IgD-negative memory B cell (primary cell): ENCODE measurements at regions not wholly inside any gene's neighbourhood (a gene's known extent, or its start where the extent isn't known, plus 50 kb on each side); places are given as distances from the start of the nearest gene placed in this dataset.

Experiments used
- H3K27ac Mint-ChIP-seq, 3 donors: one replicate each; pipeline ENCODE4 v1.8.0; 2020 to 2022; ENCODE audit warnings: mild to moderate bottlenecking in 3 of 3, mixed read lengths in 3 of 3, moderate library complexity in 1 of 3
- H3K27me3 Mint-ChIP-seq: one replicate; pipeline ENCODE4 v1.8.0; 2021; ENCODE audit warnings: mixed read lengths
- H3K36me3 Mint-ChIP-seq: one replicate; pipeline ENCODE4 v1.8.0; 2020; ENCODE audit warnings: mild to moderate bottlenecking, mixed read lengths
- H3K4me1 Mint-ChIP-seq, 3 donors: one replicate each; pipeline ENCODE4 v1.8.0; 2020 to 2022; ENCODE audit warnings: mixed read lengths in 3 of 3, mild to moderate bottlenecking in 1 of 3
- H3K4me3 Mint-ChIP-seq, 4 donors: one replicate each; pipeline ENCODE4 v1.8.0; 2020 to 2022; ENCODE audit warnings: mild to moderate bottlenecking in 4 of 4, mixed read lengths in 4 of 4, moderate library complexity in 3 of 4
- H3K9me3 Mint-ChIP-seq, 3 donors: one replicate each; pipeline ENCODE4 v1.8.0; 2020 to 2021; ENCODE audit warnings: mixed read lengths in 3 of 3, mild to moderate bottlenecking in 1 of 3

DNA sequence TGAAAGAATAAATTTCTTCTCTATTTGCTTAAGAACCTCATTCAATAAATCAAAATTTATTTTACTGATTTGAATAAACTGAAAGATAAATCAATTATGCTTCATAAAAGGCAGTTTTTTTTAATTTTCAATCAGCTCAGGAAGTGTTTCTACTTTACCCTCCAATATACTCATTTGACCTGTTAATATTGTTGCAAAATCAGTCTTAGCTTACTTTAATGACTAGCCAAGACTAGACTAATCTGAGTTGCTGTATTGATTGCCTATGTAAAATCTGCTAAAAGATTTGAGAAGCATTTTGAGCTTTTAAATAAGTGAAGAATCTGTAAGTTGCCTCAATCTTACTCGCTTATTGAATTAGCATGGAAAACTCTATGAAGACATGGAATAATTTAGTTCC, 179.1 kb upstream of the LYPLAL1 start:
- Mint-ChIP-seq H3K27me3 (no peaks in the 10 kb centered on the region), H3K27ac (no peak overlapping the region), H3K36me3 (no peaks in the 10 kb centered on the region), H3K4me3 (no peak overlapping the region), H3K9me3 (no peaks in the 10 kb centered on the region), H3K4me1 (no peaks in the 10 kb centered on the region)

DNA sequence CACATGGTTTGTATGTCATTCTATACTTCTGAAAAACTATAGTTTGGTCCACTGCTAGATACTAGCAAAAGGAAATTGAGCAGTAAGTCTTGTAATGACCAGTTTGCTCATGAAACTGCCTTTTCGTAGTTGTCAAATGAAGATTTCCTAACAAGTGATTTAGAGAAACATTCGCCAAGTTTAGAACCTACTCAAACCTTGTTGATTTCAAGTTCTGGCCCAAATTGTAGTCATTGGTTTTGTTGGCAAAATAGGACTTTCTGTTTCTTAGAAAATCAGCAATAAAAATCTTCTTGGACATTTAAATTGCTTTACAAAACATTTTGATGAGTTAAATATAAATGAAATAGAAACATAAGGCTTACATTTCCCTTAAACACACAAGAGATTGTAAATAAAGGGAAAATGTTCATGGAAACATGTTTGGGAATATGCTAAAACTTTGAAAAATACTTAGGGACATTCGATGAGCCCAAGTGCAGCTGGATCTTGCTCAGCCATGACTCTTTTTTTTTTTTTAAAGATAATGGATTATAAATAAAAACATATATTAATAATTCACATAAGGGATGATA, 178.5 kb upstream of the LYPLAL1 start:
- H3K9me3 Mint-ChIP-seq: no peaks in the 10 kb centered on the region
- no peaks in the 10 kb centered on the region for H3K36me3 Mint-ChIP-seq
- H3K4me3 Mint-ChIP-seq: no peak overlapping the region
- H3K27me3 Mint-ChIP-seq: no peaks in the 10 kb centered on the region
- no peak overlapping the region for H3K27ac Mint-ChIP-seq
- H3K4me1 Mint-ChIP-seq: no peaks in the 10 kb centered on the region

DNA sequence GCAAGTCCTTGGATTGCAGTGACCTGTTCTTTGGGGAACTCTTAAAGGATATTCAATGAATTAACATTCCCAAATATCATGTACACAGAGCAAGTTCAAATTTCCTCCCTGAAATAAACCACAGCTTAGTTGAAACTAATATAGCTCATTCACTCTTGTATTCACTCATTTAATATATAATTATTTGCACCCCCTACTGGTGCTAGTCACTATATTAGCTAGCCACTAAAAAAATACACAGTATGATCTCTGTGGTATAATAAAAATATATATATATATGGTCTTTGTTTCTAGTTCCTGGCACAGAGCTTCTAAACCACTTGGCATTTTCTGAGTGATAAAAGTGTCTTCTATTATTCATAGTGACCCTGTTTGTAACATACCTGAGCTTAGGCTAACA, 177.3 kb upstream of the LYPLAL1 start:
- H3K4me1 Mint-ChIP-seq: no peaks in the 10 kb centered on the region
- no peaks in the 10 kb centered on the region for H3K36me3 Mint-ChIP-seq
- H3K27me3 Mint-ChIP-seq: peaks cover 1% of the 10 kb centered on the region
- no peak overlapping the region for H3K4me3 Mint-ChIP-seq
- no peak overlapping the region for H3K27ac Mint-ChIP-seq
- no peaks in the 10 kb centered on the region for H3K9me3 Mint-ChIP-seq

DNA sequence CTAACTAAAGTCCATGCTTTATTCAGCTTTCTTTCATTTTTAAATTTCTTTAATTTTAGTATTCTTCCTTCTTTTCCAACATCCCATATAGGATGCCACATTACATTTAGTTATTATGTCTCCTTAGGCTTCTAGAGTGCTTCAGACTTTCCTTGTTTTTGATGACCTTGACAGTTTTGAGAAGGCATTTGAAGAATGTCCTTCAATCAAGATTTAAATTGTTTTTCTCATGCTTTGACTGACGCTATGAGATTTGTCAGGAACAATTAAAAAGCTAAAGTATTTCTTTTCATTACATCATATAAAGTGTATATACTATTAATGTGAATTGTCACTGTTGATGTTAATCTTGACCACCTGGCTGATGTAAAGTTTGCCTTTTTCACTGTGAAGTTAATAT, 173.7 kb upstream of the LYPLAL1 start:
- no peak overlapping the region for H3K27ac Mint-ChIP-seq
- peaks cover 3 to 7% (median 6%) of the 10 kb centered on the region in 3 donors for H3K9me3 Mint-ChIP-seq
- peaks cover 1% of the 10 kb centered on the region for H3K27me3 Mint-ChIP-seq
- H3K4me3 Mint-ChIP-seq: no peak overlapping the region
- H3K36me3 Mint-ChIP-seq: no peaks in the 10 kb centered on the region
- no peaks in the 10 kb centered on the region for H3K4me1 Mint-ChIP-seq

DNA sequence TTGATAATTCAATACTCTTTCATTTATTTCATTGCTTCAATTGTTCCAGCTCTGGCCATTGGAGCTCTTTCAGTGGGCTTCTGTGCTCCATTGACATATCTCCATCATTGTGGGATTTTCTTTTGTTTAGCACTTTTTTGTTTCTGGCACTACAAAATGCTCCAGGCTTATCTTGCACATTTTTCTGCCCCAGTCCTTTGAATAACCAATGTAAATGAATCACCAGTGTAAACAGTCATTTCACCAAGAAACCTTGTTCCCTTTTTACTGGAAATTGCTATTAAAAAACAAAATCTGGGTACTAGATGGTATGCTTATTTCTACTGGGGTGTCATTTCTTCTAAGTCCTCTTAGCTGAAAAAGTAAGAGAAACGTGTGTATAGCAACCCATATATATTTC, 173.0 kb upstream of the LYPLAL1 start:
- Mint-ChIP-seq H3K4me3 (no peak overlapping the region), H3K27me3 (peaks cover 1% of the 10 kb centered on the region), H3K9me3 (peaks cover 6 to 14% (median 12%) of the 10 kb centered on the region in 3 donors), H3K4me1 (no peaks in the 10 kb centered on the region), H3K27ac (no peak overlapping the region), H3K36me3 (no peaks in the 10 kb centered on the region)

DNA sequence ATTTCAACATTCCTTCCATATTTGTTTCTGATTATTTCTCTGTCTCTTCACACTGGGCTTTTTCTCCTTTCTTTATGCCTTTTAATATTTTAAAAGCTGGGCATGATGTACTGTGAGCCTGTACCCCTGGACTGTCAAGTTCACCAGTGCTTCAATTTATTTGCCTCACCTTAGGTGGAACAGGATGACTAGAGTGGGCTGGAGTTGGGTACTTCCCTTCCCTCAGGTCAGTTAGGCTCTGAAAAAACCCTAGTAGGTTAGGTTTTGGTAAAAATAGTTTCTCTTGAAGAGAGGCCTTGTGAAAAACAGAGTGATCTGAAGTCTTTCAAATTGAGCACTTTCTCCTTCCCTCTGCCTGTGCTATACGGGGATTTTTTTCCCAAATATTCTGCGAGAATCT, 163.0 kb upstream of the LYPLAL1 start:
- peaks cover 0 to 4% (median 2%) of the 10 kb centered on the region in 3 donors for H3K9me3 Mint-ChIP-seq
- H3K27me3 Mint-ChIP-seq: no peaks in the 10 kb centered on the region
- no peaks in the 10 kb centered on the region for H3K4me1 Mint-ChIP-seq
- H3K36me3 Mint-ChIP-seq: no peaks in the 10 kb centered on the region
- no peak overlapping the region for H3K27ac Mint-ChIP-seq
- no peak overlapping the region for H3K4me3 Mint-ChIP-seq

DNA sequence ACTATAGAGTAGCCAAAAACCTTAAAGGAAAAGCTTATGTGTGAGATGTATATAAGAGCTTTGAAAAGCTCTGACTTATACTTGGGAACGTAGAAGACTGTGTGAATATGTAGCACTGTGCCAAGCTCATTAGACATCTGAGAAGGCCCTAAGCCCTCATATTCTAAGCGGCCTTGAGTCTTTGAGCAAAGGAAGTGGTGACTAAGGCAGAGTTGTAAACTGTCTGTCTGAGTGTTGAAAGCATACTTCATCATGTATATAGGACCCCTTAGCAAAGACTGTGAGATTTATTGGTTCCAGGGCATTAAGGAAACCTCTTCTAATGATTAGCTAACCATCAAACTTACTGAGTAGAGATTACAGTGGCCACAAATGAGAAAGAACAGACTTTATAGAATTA, 153.3 kb upstream of the LYPLAL1 start:
- peaks cover 8% of the 10 kb centered on the region for H3K36me3 Mint-ChIP-seq
- H3K27ac Mint-ChIP-seq: no peak overlapping the region
- peaks cover 1 to 8% (median 7%) of the 10 kb centered on the region in 3 donors for H3K9me3 Mint-ChIP-seq
- peaks cover 0 to 5% (median 0%) of the 10 kb centered on the region in 3 donors for H3K4me1 Mint-ChIP-seq
- H3K4me3 Mint-ChIP-seq: no peak overlapping the region
- H3K27me3 Mint-ChIP-seq: no peaks in the 10 kb centered on the region

DNA sequence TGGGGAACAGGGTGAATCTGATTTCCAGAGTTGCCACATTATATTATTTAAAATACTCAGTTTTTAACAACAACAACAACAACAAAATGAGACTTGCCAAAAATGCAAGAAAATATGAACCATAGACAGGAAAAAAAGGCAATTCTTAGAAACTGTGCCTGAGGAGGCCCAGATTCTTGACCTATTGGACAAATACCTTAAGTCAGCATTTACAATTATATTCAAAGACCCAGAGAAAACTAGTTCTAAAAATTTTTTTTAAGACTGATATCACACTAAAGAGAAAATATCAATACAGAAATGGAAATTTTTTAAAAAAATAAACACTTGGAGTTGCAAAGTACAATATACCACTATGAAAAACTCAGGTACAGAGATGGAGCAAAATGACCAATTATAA, 152.8 kb upstream of the LYPLAL1 start:
- Mint-ChIP-seq H3K4me1 (peaks cover 0 to 3% (median 0%) of the 10 kb centered on the region in 3 donors), H3K36me3 (peaks cover 8% of the 10 kb centered on the region), H3K27ac (no peak overlapping the region), H3K9me3 (peaks cover 1 to 8% (median 7%) of the 10 kb centered on the region in 3 donors), H3K4me3 (no peak overlapping the region), H3K27me3 (no peaks in the 10 kb centered on the region)

DNA sequence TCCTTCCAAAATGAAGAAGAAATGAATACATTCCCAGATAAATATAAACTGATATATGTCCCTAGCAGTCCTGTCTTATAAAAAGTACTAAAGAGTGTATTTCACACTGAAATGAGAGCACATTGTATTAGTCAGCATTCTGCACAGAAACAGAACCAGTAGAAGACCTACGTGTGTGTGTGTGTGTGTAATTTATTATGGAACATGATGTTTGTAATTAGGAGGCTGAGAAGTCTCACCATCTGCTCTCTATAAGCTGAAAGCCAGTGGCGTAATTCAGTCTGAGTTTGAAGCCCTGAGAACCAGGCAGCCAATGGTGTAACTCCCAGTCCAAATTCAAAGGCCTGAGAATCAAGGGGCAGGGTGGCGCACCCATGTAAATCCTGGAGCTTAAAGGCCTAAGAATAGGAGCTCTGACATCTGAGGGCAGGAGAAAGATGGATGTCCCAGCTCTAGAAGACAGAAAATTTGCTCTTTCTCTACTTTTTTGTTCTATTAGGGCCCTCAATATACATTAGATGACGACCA, 146.5 kb upstream of the LYPLAL1 start:
- no peaks in the 10 kb centered on the region for H3K27me3 Mint-ChIP-seq

DNA sequence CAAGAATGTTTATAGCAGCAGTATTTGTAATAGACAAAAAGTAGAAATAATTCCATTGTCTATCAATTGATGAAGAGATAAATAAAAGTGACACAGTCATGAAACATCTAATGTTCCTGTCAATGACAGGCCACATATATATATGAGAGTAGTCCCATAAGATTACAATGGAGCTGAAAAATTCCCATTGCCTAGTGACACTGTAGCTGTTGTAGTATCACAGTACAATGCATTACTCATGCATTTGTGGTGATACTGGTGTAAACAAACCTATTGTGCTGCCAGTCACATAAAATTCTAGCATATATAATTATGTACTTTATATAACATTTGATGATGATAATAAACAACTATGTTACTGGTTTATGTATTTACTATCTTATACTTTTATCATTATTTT, 141.9 kb upstream of the LYPLAL1 start:
- peaks cover 1% of the 10 kb centered on the region for H3K36me3 Mint-ChIP-seq
- H3K4me1 Mint-ChIP-seq: no peaks in the 10 kb centered on the region

More for the DNA sequence above, 146.5 kb upstream of the LYPLAL1 start:
- no peak overlapping the region for H3K27ac Mint-ChIP-seq
- no peaks in the 10 kb centered on the region for H3K4me1 Mint-ChIP-seq
- peaks cover 1 to 7% (median 2%) of the 10 kb centered on the region in 3 donors for H3K9me3 Mint-ChIP-seq
- no peaks in the 10 kb centered on the region for H3K36me3 Mint-ChIP-seq
- no peak overlapping the region for H3K4me3 Mint-ChIP-seq

DNA sequence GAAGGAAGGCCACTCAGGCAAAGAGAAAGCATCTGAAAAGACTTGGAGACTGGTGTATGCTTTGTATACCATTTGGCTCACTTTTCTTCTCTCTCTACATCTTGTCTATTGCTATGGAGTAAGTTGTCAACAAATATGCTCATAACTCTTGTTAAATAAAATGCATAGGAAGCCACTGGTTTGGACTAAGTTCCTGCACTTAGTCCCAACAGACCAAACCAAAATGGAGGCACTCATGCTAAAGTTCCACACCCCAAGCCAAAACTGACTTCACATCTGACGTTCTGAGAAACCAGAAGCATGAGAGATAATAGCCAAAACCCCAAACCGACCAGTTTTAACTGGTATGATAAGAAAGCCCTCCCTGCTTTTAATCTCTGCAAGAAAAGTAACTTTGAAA, 135.3 kb upstream of the LYPLAL1 start:
- no peaks in the 10 kb centered on the region for H3K27me3 Mint-ChIP-seq
- peaks cover 0 to 9% (median 0%) of the 10 kb centered on the region in 3 donors for H3K9me3 Mint-ChIP-seq
- no peak overlapping the region for H3K4me3 Mint-ChIP-seq
- H3K27ac Mint-ChIP-seq: no peak overlapping the region
- H3K4me1 Mint-ChIP-seq: no peaks in the 10 kb centered on the region
- peaks cover 7% of the 10 kb centered on the region for H3K36me3 Mint-ChIP-seq

More for the DNA sequence above, 141.9 kb upstream of the LYPLAL1 start:
- H3K9me3 Mint-ChIP-seq: no peaks in the 10 kb centered on the region
- no peak overlapping the region for H3K27ac Mint-ChIP-seq
- no peak overlapping the region for H3K4me3 Mint-ChIP-seq
- H3K27me3 Mint-ChIP-seq: no peaks in the 10 kb centered on the region

DNA sequence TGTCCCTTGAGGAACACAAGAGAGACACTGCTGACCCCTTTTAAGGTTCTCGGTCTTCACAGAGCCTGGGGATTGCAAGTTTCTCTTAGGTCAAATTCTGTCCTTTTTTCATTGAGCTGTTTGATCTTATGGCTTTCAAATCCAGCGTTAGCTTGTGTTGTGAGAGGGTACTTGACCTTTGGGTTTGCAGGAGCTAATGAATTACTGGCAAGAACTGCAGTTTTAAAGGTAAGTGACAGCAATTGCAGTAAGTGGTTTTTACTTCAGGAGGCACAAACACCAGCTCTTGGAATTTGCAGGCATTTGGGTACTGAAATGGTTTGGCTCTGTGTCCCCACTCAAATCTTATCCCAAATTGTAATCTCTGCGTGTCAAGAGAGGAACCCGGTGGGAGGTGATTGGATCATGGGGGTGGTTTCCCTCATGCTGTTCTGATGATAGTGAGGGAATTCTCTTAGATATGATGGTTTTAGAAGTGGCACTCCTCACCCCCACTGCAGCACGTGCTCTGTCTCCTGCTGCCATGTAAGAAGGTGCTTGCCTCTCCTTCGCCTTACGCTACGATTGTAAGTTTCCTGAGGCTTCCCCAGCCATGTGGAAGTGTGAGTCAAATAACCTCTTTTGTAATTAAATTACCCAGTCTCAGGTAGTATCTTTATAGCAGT, 134.5 kb upstream of the LYPLAL1 start:
- Mint-ChIP-seq H3K4me3 (no peak overlapping the region), H3K36me3 (peaks cover 7% of the 10 kb centered on the region), H3K4me1 (no peaks in the 10 kb centered on the region), H3K9me3 (peaks cover 0 to 9% (median 0%) of the 10 kb centered on the region in 3 donors), H3K27me3 (no peaks in the 10 kb centered on the region), H3K27ac (no peak overlapping the region)

DNA sequence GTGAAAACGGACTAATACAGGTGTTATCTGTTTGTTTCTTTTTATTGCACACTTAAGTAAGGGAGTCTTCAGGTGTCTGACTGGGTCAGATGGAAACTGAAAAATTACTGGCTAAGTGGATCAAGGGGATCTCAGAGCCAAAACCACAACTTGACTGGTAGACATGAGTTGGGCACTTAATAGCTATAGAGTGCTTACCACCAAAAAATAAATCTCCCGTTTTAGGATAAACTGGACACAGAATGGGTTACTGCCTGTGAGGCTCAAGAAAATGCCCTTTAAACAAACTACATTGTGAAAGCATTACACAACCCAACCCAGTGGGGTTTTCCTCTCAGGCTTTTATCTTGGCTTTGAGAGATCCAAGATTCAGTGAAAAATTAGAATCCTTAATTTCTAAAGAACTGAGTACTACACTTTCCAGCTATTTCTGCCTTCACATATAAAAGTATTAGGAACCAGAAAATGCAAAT, 134.0 kb upstream of the LYPLAL1 start:
- no peak overlapping the region for H3K4me3 Mint-ChIP-seq
- H3K9me3 Mint-ChIP-seq: peaks cover 0 to 9% (median 0%) of the 10 kb centered on the region in 3 donors
- no peaks in the 10 kb centered on the region for H3K4me1 Mint-ChIP-seq
- H3K27ac Mint-ChIP-seq: no peak overlapping the region
- H3K27me3 Mint-ChIP-seq: no peaks in the 10 kb centered on the region
- peaks cover 7% of the 10 kb centered on the region for H3K36me3 Mint-ChIP-seq

DNA sequence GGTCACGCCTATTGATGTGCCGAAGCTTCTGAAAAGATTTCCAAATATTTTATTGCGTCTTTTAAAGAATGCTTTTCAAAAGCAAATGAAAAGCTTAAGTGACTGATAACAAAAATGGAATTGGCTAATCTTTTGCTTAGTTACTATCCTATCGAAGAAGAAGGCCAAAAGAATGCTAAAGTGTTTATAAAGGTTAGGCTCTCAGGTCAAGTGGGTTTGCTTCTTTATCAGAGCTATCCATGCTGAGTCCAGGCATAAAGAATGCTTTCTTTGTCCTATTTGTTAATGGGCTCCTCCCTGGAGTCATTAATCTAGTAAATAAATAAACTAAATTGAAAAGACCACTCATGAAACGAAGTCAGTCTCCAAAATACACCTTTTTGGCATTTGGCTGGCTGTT, 133.4 kb upstream of the LYPLAL1 start:
- H3K27ac Mint-ChIP-seq: no peak overlapping the region
- H3K9me3 Mint-ChIP-seq: peaks cover 0 to 9% (median 0%) of the 10 kb centered on the region in 3 donors
- no peaks in the 10 kb centered on the region for H3K4me1 Mint-ChIP-seq
- no peaks in the 10 kb centered on the region for H3K27me3 Mint-ChIP-seq
- no peak overlapping the region for H3K4me3 Mint-ChIP-seq
- peaks cover 7% of the 10 kb centered on the region for H3K36me3 Mint-ChIP-seq

DNA sequence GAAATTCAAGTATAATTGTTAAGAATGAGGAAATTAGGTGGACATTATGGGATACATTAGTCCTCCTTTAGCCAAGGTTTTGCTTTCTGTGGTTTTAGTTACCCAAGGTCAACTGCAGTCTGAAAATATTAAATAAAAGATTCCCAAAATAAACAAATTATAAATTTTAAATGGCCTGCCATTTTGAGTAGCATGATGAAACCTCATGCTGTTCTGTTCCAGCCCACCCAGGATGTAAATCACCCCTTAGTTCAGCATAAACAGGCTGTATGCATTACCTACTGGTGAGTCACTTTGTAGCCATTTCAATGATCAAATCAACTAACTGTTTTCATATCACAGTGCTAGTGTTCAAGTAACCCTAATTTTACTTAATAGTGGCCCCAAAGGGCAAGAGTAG, 132.5 kb upstream of the LYPLAL1 start:
- no peaks in the 10 kb centered on the region for H3K27me3 Mint-ChIP-seq
- no peaks in the 10 kb centered on the region for H3K4me1 Mint-ChIP-seq
- peaks cover 0 to 9% (median 0%) of the 10 kb centered on the region in 3 donors for H3K9me3 Mint-ChIP-seq
- peaks cover 6% of the 10 kb centered on the region for H3K36me3 Mint-ChIP-seq
- H3K4me3 Mint-ChIP-seq: no peak overlapping the region
- no peak overlapping the region for H3K27ac Mint-ChIP-seq

DNA sequence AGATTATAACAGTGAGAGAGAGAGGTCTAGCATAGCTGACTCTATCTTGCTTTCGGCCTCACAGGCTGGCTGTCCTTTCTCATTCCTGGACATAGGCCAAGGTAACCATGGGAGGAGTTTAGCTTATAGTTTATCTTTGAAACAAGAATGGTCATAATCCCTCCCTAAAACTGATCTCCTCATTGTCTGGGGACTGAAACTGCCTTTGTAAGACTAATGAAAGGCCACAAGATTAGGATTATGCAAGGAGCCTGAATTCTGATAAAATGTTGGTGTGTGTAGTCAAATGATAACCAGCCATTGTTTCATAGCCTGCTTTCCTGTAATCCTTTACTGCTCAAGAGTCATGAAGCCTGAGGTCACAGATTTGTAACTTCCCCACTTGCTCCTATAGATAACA, 131.9 kb upstream of the LYPLAL1 start:
- H3K9me3 Mint-ChIP-seq: peaks cover 0 to 9% (median 0%) of the 10 kb centered on the region in 3 donors
- H3K4me1 Mint-ChIP-seq: no peaks in the 10 kb centered on the region
- H3K36me3 Mint-ChIP-seq: peaks cover 6% of the 10 kb centered on the region
- no peaks in the 10 kb centered on the region for H3K27me3 Mint-ChIP-seq
- no peak overlapping the region for H3K4me3 Mint-ChIP-seq
- no peak overlapping the region for H3K27ac Mint-ChIP-seq
